Tibial nerve (tissue), 4 donors: ENCODE measurements at regions not wholly inside any gene's neighbourhood (a gene's known extent, or its start where the extent isn't known, plus 50 kb on each side); places are given as distances from the start of the nearest gene placed in this dataset.

Experiments used
- EP300 ChIP-seq, 2 donors: sonication (generic); formaldehyde crosslinking; IDR thresholded peaks; one replicate each; pipeline ENCODE4 v1.6.1; 2017; ENCODE audit warnings: antibody characterized with exemption in 2 of 2, mild to moderate bottlenecking in 1 of 2
- POLR2A ChIP-seq, 2 donors: fragments of 450-650 bp; IDR thresholded peaks; one replicate each; pipeline ENCODE4 v1.6.1; 2017; ENCODE audit warnings: antibody characterized with exemption in 2 of 2, mild to moderate bottlenecking in 2 of 2, moderate library complexity in 2 of 2
- TF ChIP-seq, protein P1 (sequence below), 5 experiments: fragments of 200-600 bp in 3 of 5; fragments of 450-650 bp in 2 of 5; sonication (generic) in 3 of 5; IDR thresholded peaks; one replicate each; pipeline ENCODE4 v1.5.1; 2016 to 2019; ENCODE audit warnings: antibody characterized with exemption in 5 of 5, mild to moderate bottlenecking in 3 of 5, moderate library complexity in 2 of 5

DNA sequence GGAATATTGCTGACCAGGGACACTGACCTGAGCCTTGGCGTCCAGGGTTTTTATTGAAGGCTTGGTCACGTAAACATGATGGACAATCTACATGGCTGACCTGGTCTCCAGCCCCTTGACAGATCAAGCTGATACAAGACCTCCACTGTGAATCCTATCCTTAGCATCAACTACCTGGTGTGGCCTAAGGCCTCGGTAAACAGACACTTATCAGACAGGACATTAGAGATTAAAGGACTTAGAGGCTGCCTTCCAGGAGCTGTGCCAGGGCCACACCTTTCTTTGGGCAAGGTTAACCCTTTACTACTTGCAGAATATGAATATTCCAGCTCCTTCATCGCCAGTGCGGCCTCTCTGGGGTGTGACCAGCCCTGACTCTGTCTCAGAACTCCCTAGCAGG, 104.9 kb upstream of the FOXA2 start:
- TF ChIP-seq, protein P1, sequence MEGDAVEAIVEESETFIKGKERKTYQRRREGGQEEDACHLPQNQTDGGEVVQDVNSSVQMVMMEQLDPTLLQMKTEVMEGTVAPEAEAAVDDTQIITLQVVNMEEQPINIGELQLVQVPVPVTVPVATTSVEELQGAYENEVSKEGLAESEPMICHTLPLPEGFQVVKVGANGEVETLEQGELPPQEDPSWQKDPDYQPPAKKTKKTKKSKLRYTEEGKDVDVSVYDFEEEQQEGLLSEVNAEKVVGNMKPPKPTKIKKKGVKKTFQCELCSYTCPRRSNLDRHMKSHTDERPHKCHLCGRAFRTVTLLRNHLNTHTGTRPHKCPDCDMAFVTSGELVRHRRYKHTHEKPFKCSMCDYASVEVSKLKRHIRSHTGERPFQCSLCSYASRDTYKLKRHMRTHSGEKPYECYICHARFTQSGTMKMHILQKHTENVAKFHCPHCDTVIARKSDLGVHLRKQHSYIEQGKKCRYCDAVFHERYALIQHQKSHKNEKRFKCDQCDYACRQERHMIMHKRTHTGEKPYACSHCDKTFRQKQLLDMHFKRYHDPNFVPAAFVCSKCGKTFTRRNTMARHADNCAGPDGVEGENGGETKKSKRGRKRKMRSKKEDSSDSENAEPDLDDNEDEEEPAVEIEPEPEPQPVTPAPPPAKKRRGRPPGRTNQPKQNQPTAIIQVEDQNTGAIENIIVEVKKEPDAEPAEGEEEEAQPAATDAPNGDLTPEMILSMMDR (IDR thresholded peaks at IDR 0.05): no peak
- TF ChIP-seq EP300 (IDR thresholded peaks at IDR 0.05): no peak
- no peak for TF ChIP-seq POLR2A (IDR thresholded peaks at IDR 0.05)
